ENCODE measurements at regions not wholly inside any gene's neighbourhood (a gene's known extent, or its start where the extent isn't known, plus 50 kb on each side); places are given as distances from the start of the nearest gene placed in this dataset.

GRCh38 chr5:174234388-174234787 lies 188.9 kb downstream of the NSG2 start:
- Histone ChIP-seq H3K27me3 (replicated peaks; ENCODE audit: control insufficient read depth, insufficient read depth, low read length) (no peaks in the 10 kb centered on the region), H3K36me3 (ENCODE audit: control insufficient read depth, insufficient read depth, low read length) (no peaks in the 10 kb centered on the region), H3K4me3 (replicated peaks; ENCODE audit: low read depth, low read length) (no peak overlapping the region)
- no peak for TF ChIP-seq CTCF (IDR thresholded peaks at IDR 0.05; ENCODE audit: insufficient read depth, low read length, poor library complexity, severe bottlenecking)
- no peak for DNase-seq (ENCODE audit: extremely low read depth, insufficient read length)

GRCh38 chr5:174235221-174236011 lies 189.9 kb downstream of the NSG2 start:
- no peaks in the 10 kb centered on the region for H3K36me3 ChIP-seq (ENCODE audit: control insufficient read depth, insufficient read depth, low read length)
- TF ChIP-seq CTCF (IDR thresholded peaks at IDR 0.05; ENCODE audit: insufficient read depth, low read length, poor library complexity, severe bottlenecking), result no peak
- no peak for DNase-seq (ENCODE audit: extremely low read depth, insufficient read length)
- no peak overlapping the region for H3K4me3 ChIP-seq (replicated peaks; ENCODE audit: low read depth, low read length)
- H3K27me3 ChIP-seq (replicated peaks; ENCODE audit: control insufficient read depth, insufficient read depth, low read length), result no peaks in the 10 kb centered on the region; the same call in 1 of the 2 replicates

- H3K27me3 ChIP-seq (replicated peaks; ENCODE audit: control insufficient read depth, insufficient read depth, low read length), result no peaks in the 10 kb centered on the region; the same call in 1 of the 2 replicates
- no peak for DNase-seq (ENCODE audit: extremely low read depth, insufficient read length)
- no peak for TF ChIP-seq CTCF (IDR thresholded peaks at IDR 0.05; ENCODE audit: insufficient read depth, low read length, poor library complexity, severe bottlenecking)
These were observed 190.6 kb downstream of the NSG2 start for GRCh38 chr5:174236070-174236469.

GRCh38 chr5:174239718-174240117 lies 194.2 kb downstream of the NSG2 start:
- Histone ChIP-seq H3K36me3 (ENCODE audit: control insufficient read depth, insufficient read depth, low read length) (no peaks in the 10 kb centered on the region), H3K4me3 (replicated peaks; ENCODE audit: low read depth, low read length) (no peak overlapping the region), H3K27me3 (replicated peaks; ENCODE audit: control insufficient read depth, insufficient read depth, low read length) (no peaks in the 10 kb centered on the region; the same call in 1 of the 2 replicates)
- no peak for TF ChIP-seq CTCF (IDR thresholded peaks at IDR 0.05; ENCODE audit: insufficient read depth, low read length, poor library complexity, severe bottlenecking)
- DNase-seq (ENCODE audit: extremely low read depth, insufficient read length), result no peak

More at GRCh38 chr5:174236070-174236469, 190.6 kb downstream of the NSG2 start:
- H3K4me3 ChIP-seq (replicated peaks; ENCODE audit: low read depth, low read length), result no peak overlapping the region
- no peaks in the 10 kb centered on the region for H3K36me3 ChIP-seq (ENCODE audit: control insufficient read depth, insufficient read depth, low read length)

- H3K36me3 ChIP-seq (ENCODE audit: control insufficient read depth, insufficient read depth, low read length), result no peaks in the 10 kb centered on the region
- no peaks in the 10 kb centered on the region; the same call in 1 of the 2 replicates for H3K27me3 ChIP-seq (replicated peaks; ENCODE audit: control insufficient read depth, insufficient read depth, low read length)
- DNase-seq (ENCODE audit: extremely low read depth, insufficient read length), result no peak
- H3K4me3 ChIP-seq (replicated peaks; ENCODE audit: low read depth, low read length), result no peak overlapping the region
- TF ChIP-seq CTCF (IDR thresholded peaks at IDR 0.05; ENCODE audit: insufficient read depth, low read length, poor library complexity, severe bottlenecking), result no peak
These were observed 197.1 kb downstream of the NSG2 start for GRCh38 chr5:174242573-174242972.

Data from GM06990 (cell line).